ENCODE measurements at regions not wholly inside any gene's neighbourhood (a gene's known extent, or its start where the extent isn't known, plus 50 kb on each side); places are given as distances from the start of the nearest gene placed in this dataset.

- H3K4me2 ChIP-seq (ENCODE audit: insufficient read depth, low read length, poor library complexity, severe bottlenecking), result no peak overlapping the region
- H3K27me3 ChIP-seq (ENCODE audit: control insufficient read depth in 3 of 3, insufficient read depth in 3 of 3, low read depth in 1 of 3, low read length in 3 of 3), result no peaks in the 10 kb centered on the region
- no CpG with 5 or more reads among the region's 3 CpGs for WGBS, 2 donors (ENCODE audit: extremely low coverage in 2 of 2, insufficient read length in 2 of 2, insufficient replicate concordance in 1 of 2)
- no peak overlapping the region for H3K4ac ChIP-seq (ENCODE audit: low read length)
- no peak for DNase-seq (ENCODE audit: low spot score)
- H3K36me3 ChIP-seq (replicated peaks in 1 of 2; ENCODE audit: control insufficient read depth in 2 of 2, insufficient read depth in 2 of 2, low read length in 2 of 2), result no peaks in the 10 kb centered on the region
- no peak overlapping the region for H2BK120ac ChIP-seq (ENCODE audit: low read depth, low read length)
- H3K79me1 ChIP-seq (ENCODE audit: low read depth, low read length), result no peaks in the 10 kb centered on the region
- no peak overlapping the region for H3K18ac ChIP-seq (ENCODE audit: low read length)
- H3K23ac ChIP-seq (ENCODE audit: low read depth, low read length, poor library complexity), result no peak overlapping the region
- H3K4me3 ChIP-seq (ENCODE audit: low read length in 2 of 2), result no peak overlapping the region
- no peak overlapping the region for H3K9ac ChIP-seq (ENCODE audit: low read depth, low read length, poor library complexity)
- no peak overlapping the region for H2AFZ ChIP-seq (ENCODE audit: low read length)
- H2BK5ac ChIP-seq (ENCODE audit: low read length), result no peak overlapping the region
- no peak overlapping the region for H2AK5ac ChIP-seq (ENCODE audit: low read depth, low read length)
- H3K4me1 ChIP-seq (ENCODE audit: control insufficient read depth in 2 of 2, insufficient read depth in 1 of 2, low read depth in 1 of 2, low read length in 2 of 2), result peaks cover 0 to 2% of the 10 kb centered on the region in 2 donors
- no peak overlapping the region for H2BK12ac ChIP-seq (ENCODE audit: low read length)
- no peaks in the 10 kb centered on the region for H3K9me3 ChIP-seq (replicated peaks in 1 of 2; ENCODE audit: control insufficient read depth in 2 of 2, insufficient read depth in 1 of 2, low read depth in 1 of 2, low read length in 2 of 2)
- no peak overlapping the region for H3K27ac ChIP-seq (replicated peaks; ENCODE audit: low read length)
- H4K8ac ChIP-seq (ENCODE audit: low read depth, low read length), result no peak overlapping the region
- no peak overlapping the region for H2BK15ac ChIP-seq (ENCODE audit: low read length)
- no peak overlapping the region for H3K14ac ChIP-seq (ENCODE audit: low read length)
- no peak overlapping the region for H4K91ac ChIP-seq (ENCODE audit: low read depth, low read length, poor library complexity)
Observed at GRCh38 chr5:87101321-87101720, 166.4 kb upstream of the RASA1 start.

- DNase-seq (ENCODE audit: low spot score), result no peak
- Histone ChIP-seq H3K36me3 (replicated peaks in 1 of 2; ENCODE audit: control insufficient read depth in 2 of 2, insufficient read depth in 2 of 2, low read length in 2 of 2) (no peaks in the 10 kb centered on the region), H2BK15ac (ENCODE audit: low read length) (no peak overlapping the region), H3K23ac (ENCODE audit: low read depth, low read length, poor library complexity) (no peak overlapping the region), H2AFZ (ENCODE audit: low read length) (no peak overlapping the region), H2AK5ac (ENCODE audit: low read depth, low read length) (no peak overlapping the region), H3K27me3 (ENCODE audit: control insufficient read depth in 3 of 3, insufficient read depth in 3 of 3, low read depth in 1 of 3, low read length in 3 of 3) (no peaks in the 10 kb centered on the region), H3K4me1 (ENCODE audit: control insufficient read depth in 2 of 2, insufficient read depth in 1 of 2, low read depth in 1 of 2, low read length in 2 of 2) (peaks cover 0 to 2% of the 10 kb centered on the region in 2 donors), H3K9ac (ENCODE audit: low read depth, low read length, poor library complexity) (no peak overlapping the region), H3K79me1 (ENCODE audit: low read depth, low read length) (no peaks in the 10 kb centered on the region), H3K4me3 (ENCODE audit: low read length in 2 of 2) (no peak overlapping the region), H3K27ac (replicated peaks; ENCODE audit: low read length) (no peak overlapping the region), H2BK12ac (ENCODE audit: low read length) (no peak overlapping the region), H4K8ac (ENCODE audit: low read depth, low read length) (no peak overlapping the region), H2BK5ac (ENCODE audit: low read length) (no peak overlapping the region), H3K18ac (ENCODE audit: low read length) (no peak overlapping the region), H4K91ac (ENCODE audit: low read depth, low read length, poor library complexity) (no peak overlapping the region), H3K4me2 (ENCODE audit: insufficient read depth, low read length, poor library complexity, severe bottlenecking) (no peak overlapping the region), H2BK120ac (ENCODE audit: low read depth, low read length) (no peak overlapping the region), H3K4ac (ENCODE audit: low read length) (no peak overlapping the region), H3K14ac (ENCODE audit: low read length) (no peak overlapping the region), H3K9me3 (replicated peaks in 1 of 2; ENCODE audit: control insufficient read depth in 2 of 2, insufficient read depth in 1 of 2, low read depth in 1 of 2, low read length in 2 of 2) (no peaks in the 10 kb centered on the region)
- WGBS, 2 donors (ENCODE audit: extremely low coverage in 2 of 2, insufficient read length in 2 of 2, insufficient replicate concordance in 1 of 2), result no CpG with 5 or more reads among the region's 1 CpG
Observed at GRCh38 chr5:87102841-87103240, 164.8 kb upstream of the RASA1 start.

- Histone ChIP-seq H3K4ac (ENCODE audit: low read length) (no peak overlapping the region), H3K79me1 (ENCODE audit: low read depth, low read length) (no peaks in the 10 kb centered on the region), H3K27ac (replicated peaks; ENCODE audit: low read length) (no peak overlapping the region), H3K9me3 (replicated peaks in 1 of 2; ENCODE audit: control insufficient read depth in 2 of 2, insufficient read depth in 1 of 2, low read depth in 1 of 2, low read length in 2 of 2) (no peaks in the 10 kb centered on the region), H2AK5ac (ENCODE audit: low read depth, low read length) (no peak overlapping the region), H3K14ac (ENCODE audit: low read length) (no peak overlapping the region), H3K4me1 (ENCODE audit: control insufficient read depth in 2 of 2, insufficient read depth in 1 of 2, low read depth in 1 of 2, low read length in 2 of 2) (peaks cover 0 to 2% of the 10 kb centered on the region in 2 donors), H3K18ac (ENCODE audit: low read length) (no peak overlapping the region), H2BK120ac (ENCODE audit: low read depth, low read length) (no peak overlapping the region), H2AFZ (ENCODE audit: low read length) (no peak overlapping the region), H4K8ac (ENCODE audit: low read depth, low read length) (no peak overlapping the region), H3K27me3 (ENCODE audit: control insufficient read depth in 3 of 3, insufficient read depth in 3 of 3, low read depth in 1 of 3, low read length in 3 of 3) (no peaks in the 10 kb centered on the region), H3K4me2 (ENCODE audit: insufficient read depth, low read length, poor library complexity, severe bottlenecking) (no peak overlapping the region), H3K9ac (ENCODE audit: low read depth, low read length, poor library complexity) (no peak overlapping the region), H2BK12ac (ENCODE audit: low read length) (no peak overlapping the region), H4K91ac (ENCODE audit: low read depth, low read length, poor library complexity) (no peak overlapping the region), H3K36me3 (replicated peaks in 1 of 2; ENCODE audit: control insufficient read depth in 2 of 2, insufficient read depth in 2 of 2, low read length in 2 of 2) (no peaks in the 10 kb centered on the region), H2BK15ac (ENCODE audit: low read length) (no peak overlapping the region), H3K23ac (ENCODE audit: low read depth, low read length, poor library complexity) (no peak overlapping the region), H2BK5ac (ENCODE audit: low read length) (no peak overlapping the region), H3K4me3 (ENCODE audit: low read length in 2 of 2) (no peak overlapping the region)
- DNase-seq (ENCODE audit: low spot score), result no peak
Observed at GRCh38 chr5:87103616-87104287, 163.9 kb upstream of the RASA1 start.

GRCh38 chr5:87105577-87105976 is 162.1 kb upstream of the RASA1 start:
- H3K4me1 ChIP-seq (ENCODE audit: control insufficient read depth in 2 of 2, insufficient read depth in 1 of 2, low read depth in 1 of 2, low read length in 2 of 2), result no peaks in the 10 kb centered on the region
- H3K9ac ChIP-seq (ENCODE audit: low read depth, low read length, poor library complexity), result no peak overlapping the region
- H3K23ac ChIP-seq (ENCODE audit: low read depth, low read length, poor library complexity), result no peak overlapping the region
- H2BK15ac ChIP-seq (ENCODE audit: low read length), result no peak overlapping the region
- H2BK5ac ChIP-seq (ENCODE audit: low read length), result no peak overlapping the region
- no peak overlapping the region for H3K27ac ChIP-seq (replicated peaks; ENCODE audit: low read length)
- no peak overlapping the region for H4K91ac ChIP-seq (ENCODE audit: low read depth, low read length, poor library complexity)
- no peak overlapping the region for H4K8ac ChIP-seq (ENCODE audit: low read depth, low read length)
- no peaks in the 10 kb centered on the region for H3K79me1 ChIP-seq (ENCODE audit: low read depth, low read length)
- H2BK12ac ChIP-seq (ENCODE audit: low read length), result no peak overlapping the region
- no peak overlapping the region for H3K4ac ChIP-seq (ENCODE audit: low read length)
- no peak overlapping the region for H2AFZ ChIP-seq (ENCODE audit: low read length)
- H3K36me3 ChIP-seq (replicated peaks in 1 of 2; ENCODE audit: control insufficient read depth in 2 of 2, insufficient read depth in 2 of 2, low read length in 2 of 2), result no peaks in the 10 kb centered on the region
- H3K18ac ChIP-seq (ENCODE audit: low read length), result no peak overlapping the region
- H3K4me2 ChIP-seq (ENCODE audit: insufficient read depth, low read length, poor library complexity, severe bottlenecking), result no peak overlapping the region
- DNase-seq (ENCODE audit: low spot score), result no peak
- H3K14ac ChIP-seq (ENCODE audit: low read length), result no peak overlapping the region
- WGBS, 2 donors (ENCODE audit: extremely low coverage in 2 of 2, insufficient read length in 2 of 2, insufficient replicate concordance in 1 of 2), result no CpG with 5 or more reads among the region's 2 CpGs
- H3K27me3 ChIP-seq (ENCODE audit: control insufficient read depth in 3 of 3, insufficient read depth in 3 of 3, low read depth in 1 of 3, low read length in 3 of 3), result no peaks in the 10 kb centered on the region
- no peak overlapping the region for H2BK120ac ChIP-seq (ENCODE audit: low read depth, low read length)
- H3K4me3 ChIP-seq (ENCODE audit: low read length in 2 of 2), result no peak overlapping the region
- no peak overlapping the region for H2AK5ac ChIP-seq (ENCODE audit: low read depth, low read length)
- no peaks in the 10 kb centered on the region for H3K9me3 ChIP-seq (replicated peaks in 1 of 2; ENCODE audit: control insufficient read depth in 2 of 2, insufficient read depth in 1 of 2, low read depth in 1 of 2, low read length in 2 of 2)
